Activated CD4-positive, alpha-beta T cell treated with anti-CD3 and anti-CD28 coated beads for 24 hours (primary cell): ENCODE measurements at regions not wholly inside any gene's neighbourhood (a gene's known extent, or its start where the extent isn't known, plus 50 kb on each side); places are given as distances from the start of the nearest gene placed in this dataset.

Experiments used
- DNase-seq, 2 donors: peaks; one replicate each; pipeline ENCODE4 v3.0.0-alpha.2; 2020; ENCODE audit warnings: low read depth in 2 of 2

- DNase-seq, result no peak
Observed at GRCh38 chr2:145110668-145111356, 590.9 kb upstream of the ZEB2 start.

- no peak for DNase-seq
Observed at GRCh38 chr2:145108959-145109710, 589.2 kb upstream of the ZEB2 start.

GRCh38 chr2:145108361-145108778 is 588.5 kb upstream of the ZEB2 start:
- DNase-seq, result no peak

GRCh38 chr2:145106293-145106692 is 586.4 kb upstream of the ZEB2 start:
- no peak for DNase-seq

- DNase-seq, result no peak
Observed at GRCh38 chr2:145102706-145103105, 582.8 kb upstream of the ZEB2 start.

- DNase-seq, result no peak
Observed at GRCh38 chr2:145100301-145100700, 580.4 kb upstream of the ZEB2 start.

GRCh38 chr2:145096582-145096981 is 576.7 kb upstream of the ZEB2 start:
- no peak for DNase-seq

GRCh38 chr2:145095641-145096435 is 575.9 kb upstream of the ZEB2 start:
- no peak for DNase-seq

GRCh38 chr2:145094370-145094769 is 574.5 kb upstream of the ZEB2 start:
- DNase-seq, result no peak

GRCh38 chr2:145091967-145092366 is 572.0 kb upstream of the ZEB2 start:
- no peak for DNase-seq

GRCh38 chr2:145090841-145091761 is 571.2 kb upstream of the ZEB2 start:
- DNase-seq, result no peak

GRCh38 chr2:145088756-145089155 is 568.8 kb upstream of the ZEB2 start:
- DNase-seq, result no peak

- DNase-seq, result no peak
Observed at GRCh38 chr2:145086910-145087309, 567.0 kb upstream of the ZEB2 start.

- DNase-seq, result no peak
Observed at GRCh38 chr2:145085612-145086011, 565.7 kb upstream of the ZEB2 start.

- DNase-seq, result no peak
Observed at GRCh38 chr2:145080426-145080825, 560.5 kb upstream of the ZEB2 start.

GRCh38 chr2:145079641-145080040 is 559.7 kb upstream of the ZEB2 start:
- no peak for DNase-seq

GRCh38 chr2:145078923-145079322 is 559.0 kb upstream of the ZEB2 start:
- no peak for DNase-seq

GRCh38 chr2:145076085-145076484 is 556.2 kb upstream of the ZEB2 start:
- no peak for DNase-seq

- DNase-seq, result no peak
Observed at GRCh38 chr2:145075454-145076062, 555.6 kb upstream of the ZEB2 start.

GRCh38 chr2:145070703-145071102 is 550.8 kb upstream of the ZEB2 start:
- DNase-seq, result no peak

- no peak for DNase-seq
Observed at GRCh38 chr2:145068509-145068908, 548.6 kb upstream of the ZEB2 start.
